ENCODE measurements at regions not wholly inside any gene's neighbourhood (a gene's known extent, or its start where the extent isn't known, plus 50 kb on each side); places are given as distances from the start of the nearest gene placed in this dataset.

- Mint-ChIP-seq H3K36me3 (ENCODE audit: low read depth) (0 out of 3 replicates have a peak, but pooled peaks cover 3% of the 10 kb centered on the region), H3K27ac (no peak overlapping the region), H3K4me3 (no peak overlapping the region), H3K27me3 (ENCODE audit: insufficient read depth, low read depth, poor library complexity) (peaks cover 6% of the 10 kb centered on the region), H3K9me3 (no peaks in the 10 kb centered on the region), H3K4me1 (peaks cover 25% of the 10 kb centered on the region)
- no peak overlapping the region for H3K4me2 ChIP-seq
- TF ChIP-seq ZNF331 (CRISPR knock-in tag; IDR thresholded peaks at IDR 0.05; ENCODE audit: low read depth): no peak
- no peak for TF ChIP-seq CTCF (conservative IDR thresholded peaks at IDR 0.05; ENCODE audit: low read depth in 2 of 2)
- no peak for TF ChIP-seq STAT1 (IDR thresholded peaks at IDR 0.05; ENCODE audit: unreplicated experiment)
- no peak for TF ChIP-seq ETS1 (IDR thresholded peaks at IDR 0.05)
- TF ChIP-seq JUNB (IDR thresholded peaks at IDR 0.05; ENCODE audit: unreplicated experiment): no peak
- TF ChIP-seq CREB1 (CRISPR knock-in tag; IDR thresholded peaks at IDR 0.05; ENCODE audit: low read depth): no peak
- TF ChIP-seq ZNF114 (CRISPR knock-in tag; IDR thresholded peaks at IDR 0.05): no peak
- TF ChIP-seq EZH2phosphoT487 (IDR thresholded peaks at IDR 0.05; ENCODE audit: unreplicated experiment): no peak
- TF ChIP-seq POLR2AphosphoS5 (IDR thresholded peaks at IDR 0.05; ENCODE audit: low read depth): no peak
- TF ChIP-seq EZH2 (IDR thresholded peaks at IDR 0.05; ENCODE audit: low read depth, unreplicated experiment): no peak
- no peak for TF ChIP-seq NANOG (IDR thresholded peaks at IDR 0.05; ENCODE audit: borderline replicate concordance)
- TF ChIP-seq, protein P1, sequence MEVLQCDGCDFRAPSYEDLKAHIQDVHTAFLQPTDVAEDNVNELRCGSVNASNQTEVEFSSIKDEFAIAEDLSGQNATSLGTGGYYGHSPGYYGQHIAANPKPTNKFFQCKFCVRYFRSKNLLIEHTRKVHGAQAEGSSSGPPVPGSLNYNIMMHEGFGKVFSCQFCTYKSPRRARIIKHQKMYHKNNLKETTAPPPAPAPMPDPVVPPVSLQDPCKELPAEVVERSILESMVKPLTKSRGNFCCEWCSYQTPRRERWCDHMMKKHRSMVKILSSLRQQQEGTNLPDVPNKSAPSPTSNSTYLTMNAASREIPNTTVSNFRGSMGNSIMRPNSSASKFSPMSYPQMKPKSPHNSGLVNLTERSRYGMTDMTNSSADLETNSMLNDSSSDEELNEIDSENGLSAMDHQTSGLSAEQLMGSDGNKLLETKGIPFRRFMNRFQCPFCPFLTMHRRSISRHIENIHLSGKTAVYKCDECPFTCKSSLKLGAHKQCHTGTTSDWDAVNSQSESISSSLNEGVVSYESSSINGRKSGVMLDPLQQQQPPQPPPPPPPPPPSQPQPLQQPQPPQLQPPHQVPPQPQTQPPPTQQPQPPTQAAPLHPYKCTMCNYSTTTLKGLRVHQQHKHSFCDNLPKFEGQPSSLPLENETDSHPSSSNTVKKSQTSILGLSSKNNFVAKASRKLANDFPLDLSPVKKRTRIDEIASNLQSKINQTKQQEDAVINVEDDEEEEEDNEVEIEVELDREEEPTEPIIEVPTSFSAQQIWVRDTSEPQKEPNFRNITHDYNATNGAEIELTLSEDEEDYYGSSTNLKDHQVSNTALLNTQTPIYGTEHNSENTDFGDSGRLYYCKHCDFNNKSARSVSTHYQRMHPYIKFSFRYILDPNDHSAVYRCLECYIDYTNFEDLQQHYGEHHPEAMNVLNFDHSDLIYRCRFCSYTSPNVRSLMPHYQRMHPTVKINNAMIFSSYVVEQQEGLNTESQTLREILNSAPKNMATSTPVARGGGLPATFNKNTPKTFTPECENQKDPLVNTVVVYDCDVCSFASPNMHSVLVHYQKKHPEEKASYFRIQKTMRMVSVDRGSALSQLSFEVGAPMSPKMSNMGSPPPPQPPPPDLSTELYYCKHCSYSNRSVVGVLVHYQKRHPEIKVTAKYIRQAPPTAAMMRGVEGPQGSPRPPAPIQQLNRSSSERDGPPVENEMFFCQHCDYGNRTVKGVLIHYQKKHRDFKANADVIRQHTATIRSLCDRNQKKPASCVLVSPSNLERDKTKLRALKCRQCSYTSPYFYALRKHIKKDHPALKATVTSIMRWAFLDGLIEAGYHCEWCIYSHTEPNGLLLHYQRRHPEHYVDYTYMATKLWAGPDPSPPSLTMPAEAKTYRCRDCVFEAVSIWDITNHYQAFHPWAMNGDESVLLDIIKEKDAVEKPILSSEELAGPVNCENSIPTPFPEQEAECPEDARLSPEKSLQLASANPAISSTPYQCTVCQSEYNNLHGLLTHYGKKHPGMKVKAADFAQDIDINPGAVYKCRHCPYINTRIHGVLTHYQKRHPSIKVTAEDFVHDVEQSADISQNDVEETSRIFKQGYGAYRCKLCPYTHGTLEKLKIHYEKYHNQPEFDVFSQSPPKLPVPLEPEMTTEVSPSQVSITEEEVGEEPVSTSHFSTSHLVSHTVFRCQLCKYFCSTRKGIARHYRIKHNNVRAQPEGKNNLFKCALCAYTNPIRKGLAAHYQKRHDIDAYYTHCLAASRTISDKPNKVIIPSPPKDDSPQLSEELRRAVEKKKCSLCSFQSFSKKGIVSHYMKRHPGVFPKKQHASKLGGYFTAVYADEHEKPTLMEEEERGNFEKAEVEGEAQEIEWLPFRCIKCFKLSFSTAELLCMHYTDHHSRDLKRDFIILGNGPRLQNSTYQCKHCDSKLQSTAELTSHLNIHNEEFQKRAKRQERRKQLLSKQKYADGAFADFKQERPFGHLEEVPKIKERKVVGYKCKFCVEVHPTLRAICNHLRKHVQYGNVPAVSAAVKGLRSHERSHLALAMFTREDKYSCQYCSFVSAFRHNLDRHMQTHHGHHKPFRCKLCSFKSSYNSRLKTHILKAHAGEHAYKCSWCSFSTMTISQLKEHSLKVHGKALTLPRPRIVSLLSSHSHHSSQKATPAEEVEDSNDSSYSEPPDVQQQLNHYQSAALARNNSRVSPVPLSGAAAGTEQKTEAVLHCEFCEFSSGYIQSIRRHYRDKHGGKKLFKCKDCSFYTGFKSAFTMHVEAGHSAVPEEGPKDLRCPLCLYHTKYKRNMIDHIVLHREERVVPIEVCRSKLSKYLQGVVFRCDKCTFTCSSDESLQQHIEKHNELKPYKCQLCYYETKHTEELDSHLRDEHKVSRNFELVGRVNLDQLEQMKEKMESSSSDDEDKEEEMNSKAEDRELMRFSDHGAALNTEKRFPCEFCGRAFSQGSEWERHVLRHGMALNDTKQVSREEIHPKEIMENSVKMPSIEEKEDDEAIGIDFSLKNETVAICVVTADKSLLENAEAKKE (CRISPR knock-in tag; IDR thresholded peaks at IDR 0.05): no peak
- TF ChIP-seq REST (IDR thresholded peaks at IDR 0.05; ENCODE audit: unreplicated experiment): no peak
- H3K27me3 ChIP-seq (ENCODE audit: insufficient read depth): no peaks in the 10 kb centered on the region
- no peak overlapping the region for H3K4me3 ChIP-seq
- no peaks in the 10 kb centered on the region for H4K20me1 ChIP-seq (replicated peaks; ENCODE audit: insufficient read depth)
- H3K27ac ChIP-seq (ENCODE audit: low read depth): no peak overlapping the region
- peaks cover 14% of the 10 kb centered on the region for H3F3A ChIP-seq (replicated peaks; ENCODE audit: low read depth)
- peaks cover 21% of the 10 kb centered on the region for H3K4me1 ChIP-seq (ENCODE audit: insufficient read depth)
- ATAC-seq (no peak), DNase-seq (ENCODE audit: low spot score) (no peak)
- no peaks in the 10 kb centered on the region for H3K9me2 ChIP-seq (ENCODE audit: insufficient read depth)
- H3K36me3 ChIP-seq (ENCODE audit: insufficient read depth): no peaks in the 10 kb centered on the region; the same call in 1 of the 2 replicates
- no peaks in the 10 kb centered on the region for H3K79me2 ChIP-seq (replicated peaks; ENCODE audit: insufficient read depth)
- no peak overlapping the region for H2AFZ ChIP-seq
These were observed 63.8 kb upstream of the DAPK1 start for GRCh38 chr9:87433853-87434252.
